Testis (tissue), 2 donors: ENCODE measurements at regions not wholly inside any gene's neighbourhood (a gene's known extent, or its start where the extent isn't known, plus 50 kb on each side); places are given as distances from the start of the nearest gene placed in this dataset.

ENCODE experiments used
- DNase-seq: peaks from one replicate; pipeline ENCODE4 v3.0.0-alpha.2; 2019
- H3K27ac ChIP-seq, 2 donors: fragments of 200-600 bp; sonication (generic); one replicate each; pipeline ENCODE4 v1.5.1; 2019
- H3K27me3 ChIP-seq: fragments of 200-600 bp; sonication (generic); one replicate; pipeline ENCODE4 v1.5.1; 2019
- H3K36me3 ChIP-seq: fragments of 200-600 bp; sonication (generic); one replicate; pipeline ENCODE4 v1.5.1; 2017; ENCODE audit warnings: low read depth; ENCODE audit errors: missing control alignments
- H3K4me1 ChIP-seq: fragments of 200-600 bp; sonication (generic); one replicate; pipeline ENCODE4 v1.5.1; 2019
- H3K4me3 ChIP-seq, 2 donors: fragments of 200-600 bp; sonication (generic); one replicate each; pipeline ENCODE4 v1.5.1; 2017 to 2019
- H3K9me3 ChIP-seq: fragments of 200-600 bp; sonication (generic); one replicate; pipeline ENCODE4 v1.5.1; 2017
- POLR2A ChIP-seq: fragments of 450-650 bp; IDR thresholded peaks from one replicate; pipeline ENCODE4 v1.6.1; 2017; ENCODE audit warnings: antibody characterized with exemption, mild to moderate bottlenecking, moderate library complexity
- WGBS, 2 donors: methylation state at CpG; one replicate each; pipeline ENCODE4 v1.1.5; 2018; 5-methylcytosine and 5-hydroxymethylcytosine counted together
- intact Hi-C: fragments of 100-400 bp; cut with DNase I; formaldehyde crosslinking; loops from one replicate; pipeline ENCODE4 v1.15.1; 2023; ENCODE audit warnings: low total_unique reads
- TF ChIP-seq, protein P1 (sequence below), 3 experiments: fragments of 450-650 bp in 2 of 3; fragments of 200-600 bp in 1 of 3; sonication (generic) in 1 of 3; IDR thresholded peaks; one replicate each; pipeline ENCODE4 v1.5.1; 2016 to 2019; ENCODE audit warnings: antibody characterized with exemption in 3 of 3, mild to moderate bottlenecking in 2 of 3, moderate library complexity in 1 of 3

DNA sequence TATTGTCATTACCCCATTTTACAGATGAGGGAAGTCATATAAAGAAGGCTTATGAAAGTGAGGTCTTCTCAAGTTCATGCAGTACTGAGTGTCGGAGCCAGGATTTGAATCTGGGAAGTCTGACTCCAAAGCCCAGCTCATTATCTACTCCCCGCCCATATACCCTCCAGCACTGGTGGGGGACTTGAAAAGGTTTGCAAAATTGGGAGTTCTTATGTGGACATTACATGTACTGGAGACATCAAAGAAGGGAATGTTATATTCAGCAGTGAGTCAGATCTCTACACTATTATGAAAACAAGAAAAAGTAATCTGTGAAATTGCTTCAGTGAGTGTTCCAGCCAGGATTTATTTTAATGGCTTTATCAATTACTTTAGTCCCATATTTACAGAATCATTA is 185.2 kb upstream of the CADPS start:
- Histone ChIP-seq H3K36me3 (no peaks in the 10 kb centered on the region), H3K9me3 (no peaks in the 10 kb centered on the region), H3K27me3 (no peaks in the 10 kb centered on the region), H3K4me3 (no peak overlapping the region), H3K27ac (no peak overlapping the region), H3K4me1 (no peaks in the 10 kb centered on the region)
- TF ChIP-seq, protein P1, sequence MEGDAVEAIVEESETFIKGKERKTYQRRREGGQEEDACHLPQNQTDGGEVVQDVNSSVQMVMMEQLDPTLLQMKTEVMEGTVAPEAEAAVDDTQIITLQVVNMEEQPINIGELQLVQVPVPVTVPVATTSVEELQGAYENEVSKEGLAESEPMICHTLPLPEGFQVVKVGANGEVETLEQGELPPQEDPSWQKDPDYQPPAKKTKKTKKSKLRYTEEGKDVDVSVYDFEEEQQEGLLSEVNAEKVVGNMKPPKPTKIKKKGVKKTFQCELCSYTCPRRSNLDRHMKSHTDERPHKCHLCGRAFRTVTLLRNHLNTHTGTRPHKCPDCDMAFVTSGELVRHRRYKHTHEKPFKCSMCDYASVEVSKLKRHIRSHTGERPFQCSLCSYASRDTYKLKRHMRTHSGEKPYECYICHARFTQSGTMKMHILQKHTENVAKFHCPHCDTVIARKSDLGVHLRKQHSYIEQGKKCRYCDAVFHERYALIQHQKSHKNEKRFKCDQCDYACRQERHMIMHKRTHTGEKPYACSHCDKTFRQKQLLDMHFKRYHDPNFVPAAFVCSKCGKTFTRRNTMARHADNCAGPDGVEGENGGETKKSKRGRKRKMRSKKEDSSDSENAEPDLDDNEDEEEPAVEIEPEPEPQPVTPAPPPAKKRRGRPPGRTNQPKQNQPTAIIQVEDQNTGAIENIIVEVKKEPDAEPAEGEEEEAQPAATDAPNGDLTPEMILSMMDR (IDR thresholded peaks at IDR 0.05), result no peak
- TF ChIP-seq POLR2A, result no peak
- DNase-seq, result no peak
- intact Hi-C loops, result no loop called here
- 78 to 84% methylated on average over 2 of the region's 2 CpGs for WGBS, 2 donors

DNA sequence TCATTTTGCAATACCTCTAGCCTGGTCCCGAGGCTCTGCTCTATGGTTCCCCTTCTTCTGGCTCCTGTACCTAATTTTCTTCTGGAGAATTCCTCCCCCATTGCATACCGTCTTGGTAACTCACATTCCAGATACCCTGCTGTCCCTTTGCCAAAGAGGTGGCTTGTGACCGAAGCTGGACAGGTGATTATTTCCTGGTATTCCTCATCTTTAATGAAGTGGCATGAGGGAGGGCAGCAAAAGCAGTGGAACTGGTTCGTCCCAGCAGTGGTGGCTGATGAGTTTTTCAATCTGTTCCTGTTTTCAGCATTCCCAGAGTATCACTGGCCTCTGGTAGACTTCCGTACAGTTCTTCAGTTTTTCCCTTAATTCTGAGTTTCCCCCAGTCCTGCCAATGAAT is 186.2 kb upstream of the CADPS start:
- Histone ChIP-seq H3K36me3 (no peaks in the 10 kb centered on the region), H3K27me3 (no peaks in the 10 kb centered on the region), H3K4me3 (no peak overlapping the region), H3K9me3 (no peaks in the 10 kb centered on the region), H3K27ac (no peak overlapping the region), H3K4me1 (no peaks in the 10 kb centered on the region)
- DNase-seq, result no peak
- WGBS, 2 donors, result 66 to 75% methylated on average over 5 of the region's 5 CpGs
- no peak for TF ChIP-seq POLR2A
- TF ChIP-seq, protein P1 (IDR thresholded peaks at IDR 0.05), result no peak
- intact Hi-C loops, result no loop called here

DNA sequence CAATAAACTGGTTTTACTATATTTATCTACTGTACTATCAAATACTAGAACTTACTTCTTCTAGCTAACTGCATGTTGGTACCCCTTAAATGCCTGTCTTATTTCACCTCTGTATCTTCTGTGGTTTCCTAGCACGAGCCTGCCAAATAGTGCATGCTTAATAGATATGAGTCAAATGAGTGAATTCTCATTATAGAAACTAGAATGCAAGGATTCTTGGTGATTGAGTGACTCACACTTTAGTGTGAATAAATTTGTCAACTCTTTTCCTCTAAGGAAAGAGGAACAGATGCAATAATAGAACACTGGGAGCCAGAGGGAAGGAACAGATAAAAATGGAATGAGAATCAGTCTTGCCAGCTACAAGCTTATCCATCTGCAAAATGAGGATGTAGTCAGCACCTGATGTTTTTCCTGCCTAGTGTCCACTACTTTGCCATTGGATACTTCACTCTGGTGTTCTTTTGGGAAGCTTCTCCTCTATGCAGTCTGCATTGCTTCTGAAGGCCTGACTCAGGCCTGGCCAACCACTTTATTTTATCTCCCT is 189.1 kb upstream of the CADPS start:
- no peak for DNase-seq
- Histone ChIP-seq H3K9me3 (no peaks in the 10 kb centered on the region), H3K4me3 (no peak overlapping the region), H3K27ac (no peak overlapping the region), H3K27me3 (no peaks in the 10 kb centered on the region), H3K36me3 (no peaks in the 10 kb centered on the region), H3K4me1 (no peaks in the 10 kb centered on the region)
- no peak for TF ChIP-seq POLR2A
- TF ChIP-seq, protein P1 (IDR thresholded peaks at IDR 0.05), result no peak
- intact Hi-C loops, result no loop called here
- 66 to 74% methylated on average over 1 of the region's 1 CpG for WGBS, 2 donors

DNA sequence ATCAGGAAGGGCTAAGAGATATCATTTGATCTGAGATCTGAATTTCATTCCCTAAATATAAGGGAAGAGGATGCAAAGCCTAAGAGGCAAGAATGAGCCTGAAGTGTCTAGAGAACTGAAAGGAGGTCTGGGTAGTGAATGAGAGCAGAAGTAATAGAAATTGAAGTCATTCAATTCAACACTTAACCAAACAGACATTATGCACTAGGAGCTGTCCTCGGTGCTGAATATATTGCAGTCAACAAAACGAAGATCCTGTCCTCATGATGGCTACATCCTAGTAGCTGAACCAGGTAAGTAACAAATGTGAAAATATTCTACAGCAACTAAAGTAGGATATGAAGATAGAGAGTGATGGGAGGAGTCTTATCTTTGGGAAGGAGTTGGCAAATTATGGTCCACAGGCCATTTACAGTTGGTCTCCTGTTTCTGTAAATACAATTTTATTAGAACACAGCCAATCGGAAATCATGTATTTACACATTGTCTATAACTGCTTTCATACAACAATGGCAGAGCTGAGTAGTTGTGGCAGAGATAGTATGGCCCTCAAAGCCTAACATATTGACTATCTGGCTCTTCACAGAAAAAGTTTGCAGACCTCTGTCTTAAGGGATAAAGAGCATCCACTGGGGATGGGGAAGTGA is 192.9 kb upstream of the CADPS start:
- H3K4me3 ChIP-seq, result no peak overlapping the region
- intact Hi-C loops, result no loop called here
- DNase-seq, result peak; percentile 34
- H3K4me1 ChIP-seq, result no peaks in the 10 kb centered on the region
- no peaks in the 10 kb centered on the region for H3K36me3 ChIP-seq
- no peak for TF ChIP-seq POLR2A
- H3K27ac ChIP-seq, result no peak overlapping the region
- no peaks in the 10 kb centered on the region for H3K9me3 ChIP-seq
- H3K27me3 ChIP-seq, result no peaks in the 10 kb centered on the region
- 21 to 23% methylated on average over 3 of the region's 3 CpGs for WGBS, 2 donors

DNA sequence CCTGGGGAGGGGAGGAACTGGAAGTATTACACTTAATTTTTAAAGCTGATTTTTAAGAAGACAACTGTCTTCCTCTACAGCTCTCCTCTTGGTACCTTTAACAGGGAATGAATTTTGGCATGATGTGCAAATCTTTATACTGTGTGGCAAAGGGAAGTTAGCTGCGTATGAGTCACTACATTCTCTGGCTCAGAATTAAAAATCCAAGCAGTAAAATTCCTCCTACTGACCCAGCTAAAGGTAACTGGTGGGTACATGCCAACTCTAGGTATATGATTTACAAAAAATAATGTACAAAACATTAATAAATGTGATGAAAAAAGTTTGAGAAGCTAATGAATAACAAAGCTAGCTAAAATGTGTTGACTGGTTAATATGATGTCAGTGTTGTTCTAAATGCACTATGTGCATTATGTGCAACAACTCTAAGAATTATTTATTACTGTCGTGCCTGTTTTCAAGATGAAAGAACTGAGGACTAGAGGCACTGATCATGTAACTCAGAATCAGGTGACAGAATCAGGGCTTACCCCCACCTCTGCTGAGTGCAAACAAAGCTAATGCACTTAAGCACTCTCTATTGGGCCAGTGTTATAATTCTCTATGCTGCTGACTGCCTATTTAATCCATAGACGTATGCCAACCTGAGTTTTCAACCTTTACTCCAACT is 194.7 kb upstream of the CADPS start:
- no peak for TF ChIP-seq POLR2A
- TF ChIP-seq, protein P1 (IDR thresholded peaks at IDR 0.05), result no peak
- WGBS, 2 donors, result 54 to 60% methylated on average over 3 of the region's 3 CpGs
- Histone ChIP-seq H3K27me3 (no peaks in the 10 kb centered on the region), H3K4me1 (no peaks in the 10 kb centered on the region), H3K9me3 (no peaks in the 10 kb centered on the region), H3K27ac (no peak overlapping the region), H3K36me3 (no peaks in the 10 kb centered on the region), H3K4me3 (no peak overlapping the region)
- DNase-seq, result no peak
- intact Hi-C loops, result no loop called here
